CD14-positive monocyte (primary cell): ENCODE measurements at regions not wholly inside any gene's neighbourhood (a gene's known extent, or its start where the extent isn't known, plus 50 kb on each side); places are given as distances from the start of the nearest gene placed in this dataset.

Experiments
- DNase-seq, 3 donors: peaks; one replicate each; pipeline ENCODE4 v3.0.0-alpha.2; 2011 to 2022
- H2AFZ ChIP-seq: 2 replicates; pipeline ENCODE4 v1.6.0; 2012; ENCODE audit warnings: mild to moderate bottlenecking, low read depth, low read length, inconsistent platforms; ENCODE audit not compliant: insufficient read depth, poor library complexity, severe bottlenecking
- H3K27ac ChIP-seq, 2 donors: 1 replicate in 1 of 2; 2 replicates in 1 of 2; pipeline ENCODE4 v1.5.1; 2012 to 2013; ENCODE audit warnings: low read length in 2 of 2, control low read depth in 1 of 2, inconsistent platforms in 1 of 2, low read depth in 1 of 2, mild to moderate bottlenecking in 1 of 2
- H3K27me3 ChIP-seq, 2 donors: one replicate each; pipeline versions ENCODE4 v1.6.0 to v1.6.1; 2011 to 2013; ENCODE audit warnings: low read length in 2 of 2; ENCODE audit not compliant: control insufficient read depth in 2 of 2, insufficient read depth in 2 of 2
- H3K36me3 ChIP-seq, 2 donors: replicated peaks in 1 of 2; 1 replicate in 1 of 2; 2 replicates in 1 of 2; pipeline versions ENCODE4 v1.5.1 to v1.6.1; 2012 to 2013; ENCODE audit warnings: low read length in 2 of 2, control low read depth in 1 of 2, inconsistent platforms in 1 of 2, mild to moderate bottlenecking in 1 of 2; ENCODE audit not compliant: insufficient read depth in 2 of 2, control insufficient read depth in 1 of 2
- H3K4me1 ChIP-seq, 2 donors: 1 replicate in 1 of 2; 2 replicates in 1 of 2; pipeline versions ENCODE4 v1.5.1 to v1.6.1; 2012 to 2013; ENCODE audit warnings: low read length in 2 of 2, control low read depth in 1 of 2, inconsistent platforms in 1 of 2, mild to moderate bottlenecking in 1 of 2, moderate library complexity in 1 of 2; ENCODE audit not compliant: insufficient read depth in 2 of 2, control insufficient read depth in 1 of 2
- H3K4me2 ChIP-seq: replicated peaks from 2 replicates; pipeline ENCODE3; 2012; ENCODE audit warnings: low read length, moderate library complexity, mild to moderate bottlenecking; ENCODE audit not compliant: poor library complexity, severe bottlenecking; ENCODE audit errors: extremely low read depth
- H3K4me3 ChIP-seq, 3 experiments: fragments of 200-600 bp in 1 of 3; sonication (generic) in 1 of 3; replicated peaks in 1 of 3; 1 replicate in 2 of 3; 2 replicates in 1 of 3; pipeline ENCODE4 v1.5.1; 2011 to 2013; ENCODE audit warnings: low read length in 3 of 3, mild to moderate bottlenecking in 3 of 3, control low read depth in 2 of 3, low read depth in 2 of 3, inconsistent platforms in 1 of 3, moderate library complexity in 1 of 3
- H3K79me2 ChIP-seq: 2 replicates; pipeline ENCODE4 v1.6.0; 2012; ENCODE audit warnings: mild to moderate bottlenecking, control low read depth, inconsistent platforms, low read length, moderate library complexity; ENCODE audit not compliant: insufficient read depth
- H3K9ac ChIP-seq: 2 replicates; pipeline ENCODE4 v1.6.0; 2017; ENCODE audit warnings: low read length, mild to moderate bottlenecking; ENCODE audit not compliant: insufficient read depth, poor library complexity, severe bottlenecking
- H3K9me3 ChIP-seq, 2 donors: replicated peaks in 1 of 2; 1 replicate in 1 of 2; 2 replicates in 1 of 2; pipeline versions ENCODE4 v1.5.1 to v1.6.1; 2012 to 2013; ENCODE audit warnings: low read length in 2 of 2, control low read depth in 1 of 2; ENCODE audit not compliant: control insufficient read depth in 1 of 2, insufficient read depth in 1 of 2
- H4K20me1 ChIP-seq: 2 replicates; pipeline ENCODE4 v1.6.0; 2012; ENCODE audit warnings: mild to moderate bottlenecking, low read length, control low read depth, moderate library complexity; ENCODE audit not compliant: insufficient read depth
- H3K27ac Mint-ChIP-seq, 7 donors: one replicate each; pipeline ENCODE4 v1.8.0; 2020; ENCODE audit warnings: mild to moderate bottlenecking in 7 of 7, mixed read lengths in 7 of 7, moderate library complexity in 6 of 7, inconsistent platforms in 2 of 7
- H3K27me3 Mint-ChIP-seq, 3 donors: one replicate each; pipeline ENCODE4 v1.8.0; 2021 to 2022; ENCODE audit warnings: low read depth in 3 of 3, mild to moderate bottlenecking in 3 of 3, mixed read lengths in 3 of 3, moderate library complexity in 3 of 3, inconsistent platforms in 1 of 3
- H3K36me3 Mint-ChIP-seq, 2 donors: one replicate each; pipeline ENCODE4 v1.8.0; 2020; ENCODE audit warnings: mixed read lengths in 2 of 2, inconsistent platforms in 1 of 2, mild to moderate bottlenecking in 1 of 2
- H3K4me1 Mint-ChIP-seq: one replicate; pipeline ENCODE4 v1.8.0; 2020; ENCODE audit warnings: mild to moderate bottlenecking, mixed read lengths
- H3K4me3 Mint-ChIP-seq, 2 donors: one replicate each; pipeline ENCODE4 v1.8.0; 2020; ENCODE audit warnings: mild to moderate bottlenecking in 2 of 2, mixed read lengths in 2 of 2, moderate library complexity in 1 of 2
- H3K9me3 Mint-ChIP-seq, 7 donors: one replicate each; pipeline ENCODE4 v1.8.0; 2020 to 2022; ENCODE audit warnings: mixed read lengths in 7 of 7, mild to moderate bottlenecking in 6 of 7, moderate library complexity in 6 of 7, inconsistent platforms in 2 of 7
- CTCF ChIP-seq: fragments of 200-600 bp; IDR thresholded peaks from one replicate; pipeline ENCODE4 v1.8.0; 2022; ENCODE audit warnings: antibody characterized with exemption, mild to moderate bottlenecking
- WGBS: methylation state at CpG from one replicate; pipeline ENCODE4 v1.1.5; 2013; ENCODE audit warnings: missing lambda C conversion rate; ENCODE audit not compliant: insufficient coverage; 5-methylcytosine and 5-hydroxymethylcytosine counted together
- intact Hi-C, 2 donors: fragments of 100-400 bp; cut with micrococcal nuclease; formaldehyde crosslinking; loops; one replicate each; pipeline versions ENCODE4 v1.15.0 to v1.15.1; 2023

DNA sequence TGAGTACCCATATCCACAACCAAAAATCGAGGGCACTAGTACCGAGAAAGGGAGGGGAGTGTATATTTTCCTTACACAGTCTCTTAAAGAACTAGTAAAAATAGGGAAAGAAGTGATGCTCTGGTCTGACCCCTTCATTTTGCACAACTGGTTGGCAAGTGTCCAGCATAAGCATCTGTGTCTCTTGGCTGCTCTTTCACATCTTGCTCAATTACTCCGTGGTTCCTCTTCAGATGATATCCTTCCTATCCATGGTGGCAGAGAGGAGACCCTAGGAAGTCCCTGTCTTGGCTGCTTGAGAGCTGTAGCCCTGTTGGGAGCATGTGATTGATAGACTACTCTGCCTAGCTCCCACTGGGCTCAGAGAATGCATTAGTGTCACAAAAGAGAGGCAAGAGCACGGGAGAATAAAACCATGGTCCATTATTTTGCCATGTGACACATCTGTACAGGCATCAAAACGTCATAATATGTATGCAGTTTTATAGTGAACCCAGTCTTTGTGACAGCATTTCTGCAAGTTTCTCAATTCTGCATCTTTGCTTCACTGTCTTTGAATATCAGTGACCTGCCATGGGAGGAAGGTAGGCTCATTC, 111.8 kb upstream of the ANKRD1 start:
- peaks cover 0 to 5% (median 0%) of the 10 kb centered on the region in 7 donors for H3K9me3 Mint-ChIP-seq
- H3K79me2 ChIP-seq: no peaks in the 10 kb centered on the region
- 70% methylated on average over 2 of the region's 5 CpGs for WGBS
- peaks cover 16% of the 10 kb centered on the region for H3K4me1 Mint-ChIP-seq
- H3K27me3 ChIP-seq: no peaks in the 10 kb centered on the region
- no peak overlapping the region for H2AFZ ChIP-seq
- no peaks in the 10 kb centered on the region for H4K20me1 ChIP-seq
- H3K36me3 Mint-ChIP-seq: no peaks in the 10 kb centered on the region
- no peak for TF ChIP-seq CTCF
- H3K27ac Mint-ChIP-seq: no peak overlapping the region
- H3K4me1 ChIP-seq: peaks cover 0 to 7% of the 10 kb centered on the region in 2 donors
- H3K27me3 Mint-ChIP-seq: peaks cover 0 to 4% (median 1%) of the 10 kb centered on the region in 3 donors
- H3K9ac ChIP-seq: no peak overlapping the region
- H3K4me3 Mint-ChIP-seq: no peak overlapping the region
- no peak overlapping the region for H3K27ac ChIP-seq
- intact Hi-C loops: no loop called here
- H3K36me3 ChIP-seq: no peaks in the 10 kb centered on the region
- H3K4me3 ChIP-seq: no peak overlapping the region
- peak in 1 of 3 donors; percentile 5 for DNase-seq
- H3K4me2 ChIP-seq: no peak overlapping the region
- no peaks in the 10 kb centered on the region for H3K9me3 ChIP-seq

- no peak for TF ChIP-seq CTCF
- H3K36me3 ChIP-seq: no peaks in the 10 kb centered on the region
- H3K4me1 Mint-ChIP-seq: peaks cover 16% of the 10 kb centered on the region
- no peak for DNase-seq
- H3K27me3 Mint-ChIP-seq: peaks cover 1 to 4% (median 2%) of the 10 kb centered on the region in 3 donors
- H4K20me1 ChIP-seq: no peaks in the 10 kb centered on the region
- H2AFZ ChIP-seq: no peak overlapping the region
- H3K27ac Mint-ChIP-seq: no peak overlapping the region
- no peaks in the 10 kb centered on the region for H3K36me3 Mint-ChIP-seq
- H3K4me3 ChIP-seq: no peak overlapping the region
- H3K9ac ChIP-seq: no peak overlapping the region
- no peak overlapping the region for H3K27ac ChIP-seq
- no peak overlapping the region for H3K4me2 ChIP-seq
- no peak overlapping the region for H3K4me3 Mint-ChIP-seq
- no peaks in the 10 kb centered on the region for H3K79me2 ChIP-seq
- no peaks in the 10 kb centered on the region for H3K9me3 ChIP-seq
- H3K9me3 Mint-ChIP-seq: peaks cover 0 to 5% (median 0%) of the 10 kb centered on the region in 7 donors
- peaks cover 0 to 7% of the 10 kb centered on the region in 2 donors for H3K4me1 ChIP-seq
- no peaks in the 10 kb centered on the region for H3K27me3 ChIP-seq
- 94% methylated on average over 4 of the region's 6 CpGs for WGBS
- intact Hi-C loops: no loop called here
These were observed 112.5 kb upstream of the ANKRD1 start for GRCh38 chr10:91033324-91033950.
